ENCODE measurements at regions not wholly inside any gene's neighbourhood (a gene's known extent, or its start where the extent isn't known, plus 50 kb on each side); places are given as distances from the start of the nearest gene placed in this dataset.
"Not testable (repeated sequence)": the region's sequence is repeated elsewhere in the genome, so short reads cannot be mapped to it uniquely, and the experiment has no call there.

DNA sequence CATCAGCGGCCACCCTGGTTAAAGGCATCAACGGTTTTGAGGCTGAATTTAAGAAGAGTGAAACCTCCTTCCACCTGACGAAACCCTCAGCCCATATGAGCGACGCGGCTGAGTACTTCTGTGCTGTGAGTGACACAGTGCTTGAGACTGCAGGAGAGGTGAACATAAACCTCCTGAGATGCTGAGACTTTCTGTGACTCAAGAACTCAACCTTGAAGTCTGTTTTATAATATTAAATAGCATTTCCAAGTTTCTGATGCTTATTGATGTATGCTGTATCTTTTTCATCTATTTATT, 221.2 kb upstream of the OR4E1 start:
- not testable (repeated sequence) for DNase-seq (ENCODE audit: low read depth in 2 of 3, low spot score in 2 of 3)

DNA sequence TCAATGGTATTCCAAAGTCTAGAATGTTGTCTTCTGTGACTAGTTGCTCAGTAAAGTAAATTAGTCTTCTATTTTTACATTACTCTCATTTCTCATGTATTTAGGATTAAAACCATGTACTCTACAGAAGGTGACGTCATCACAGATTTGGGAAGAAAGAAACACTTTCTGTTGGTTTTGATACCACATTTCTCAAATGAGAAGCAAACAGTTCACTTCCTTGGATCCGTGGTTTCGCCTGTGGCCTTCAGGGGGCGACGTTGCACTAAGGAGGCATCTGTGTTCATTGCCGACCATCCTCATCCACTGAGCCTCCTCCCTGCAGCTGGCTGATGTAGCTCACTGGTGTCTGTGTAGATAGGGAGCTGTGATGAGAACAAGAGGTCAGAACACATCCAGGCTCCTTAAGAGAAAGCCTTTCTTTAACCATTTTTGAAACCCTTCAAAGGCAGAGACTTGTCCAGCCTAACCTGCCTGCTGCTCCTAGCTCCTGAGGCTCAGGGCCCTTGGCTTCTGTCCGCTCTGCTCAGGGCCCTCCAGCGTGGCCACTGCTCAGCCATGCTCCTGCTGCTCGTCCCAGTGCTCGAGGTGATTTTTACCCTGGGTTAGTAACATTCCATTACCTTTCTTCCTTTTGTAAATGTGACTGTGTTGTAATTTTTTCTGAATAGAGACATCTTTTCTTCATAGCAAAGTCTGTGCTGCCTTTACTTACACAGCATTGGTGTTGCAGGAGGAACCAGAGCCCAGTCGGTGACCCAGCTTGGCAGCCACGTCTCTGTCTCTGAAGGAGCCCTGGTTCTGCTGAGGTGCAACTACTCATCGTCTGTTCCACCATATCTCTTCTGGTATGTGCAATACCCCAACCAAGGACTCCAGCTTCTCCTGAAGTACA, 220.6 kb upstream of the OR4E1 start:
- peak in 2 of 3 donors; percentile 35 to 64 for DNase-seq (ENCODE audit: low read depth in 2 of 3, low spot score in 2 of 3)

DNA sequence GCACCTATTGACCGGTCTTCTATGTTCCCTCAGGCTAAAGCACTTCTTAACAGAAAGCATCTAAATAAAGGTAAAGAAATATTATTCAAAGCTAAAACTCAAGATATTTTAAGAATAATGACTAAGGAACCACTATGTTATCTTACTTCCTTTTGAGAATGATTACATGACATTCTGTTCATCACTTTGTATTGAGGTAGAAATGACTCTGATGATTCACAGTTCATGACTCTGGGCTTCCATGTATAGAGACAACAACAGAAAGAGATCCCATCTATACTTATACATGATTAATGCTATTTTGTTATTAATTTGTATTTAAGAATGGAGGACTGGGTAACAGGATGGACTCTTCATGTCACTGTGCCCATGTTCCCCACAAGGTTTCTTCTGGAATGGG, 218.3 kb upstream of the OR4E1 start:
- DNase-seq (ENCODE audit: low read depth in 2 of 3, low spot score in 2 of 3), result no peak

DNA sequence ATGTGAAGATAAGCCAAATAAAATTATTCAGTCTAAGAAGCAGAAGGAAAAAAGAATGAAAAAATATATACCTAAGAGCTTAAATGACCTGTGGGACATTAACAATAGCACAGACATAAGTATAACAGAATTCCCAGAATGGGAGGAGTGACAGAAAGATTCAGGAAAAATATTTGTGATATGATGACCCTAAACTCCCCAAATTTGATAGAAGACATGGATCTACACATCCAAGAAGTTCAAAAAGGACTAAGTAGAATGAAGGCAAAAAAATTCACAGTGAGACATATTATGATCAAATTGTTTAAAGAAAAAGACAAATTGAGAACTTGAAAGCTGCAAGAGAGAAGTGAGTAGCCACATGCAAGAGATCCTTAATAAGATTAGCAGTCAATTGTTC, 211.4 kb upstream of the OR4E1 start:
- DNase-seq (ENCODE audit: low read depth in 2 of 3, low spot score in 2 of 3), result no peak

DNA sequence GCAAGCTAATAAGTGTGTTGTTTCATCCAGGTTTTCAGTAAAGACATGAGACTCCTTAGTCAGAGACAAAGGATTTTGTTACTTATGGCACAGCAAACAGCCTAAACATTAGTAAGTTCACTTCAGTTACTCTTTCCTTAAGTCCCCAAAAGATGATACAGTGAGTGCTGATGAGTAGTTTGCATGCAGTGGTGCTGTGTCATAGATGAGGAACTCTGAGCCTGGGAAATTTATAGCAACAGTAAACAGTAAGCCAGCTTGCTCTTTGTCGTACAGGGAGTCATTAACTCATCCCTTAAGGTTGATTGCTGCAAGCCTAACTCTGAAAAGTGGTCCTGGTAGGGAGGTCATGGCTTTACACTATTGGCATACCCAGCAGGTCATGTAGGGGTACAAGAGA, 208.6 kb upstream of the OR4E1 start:
- DNase-seq (ENCODE audit: low read depth in 2 of 3, low spot score in 2 of 3), result no peak

DNA sequence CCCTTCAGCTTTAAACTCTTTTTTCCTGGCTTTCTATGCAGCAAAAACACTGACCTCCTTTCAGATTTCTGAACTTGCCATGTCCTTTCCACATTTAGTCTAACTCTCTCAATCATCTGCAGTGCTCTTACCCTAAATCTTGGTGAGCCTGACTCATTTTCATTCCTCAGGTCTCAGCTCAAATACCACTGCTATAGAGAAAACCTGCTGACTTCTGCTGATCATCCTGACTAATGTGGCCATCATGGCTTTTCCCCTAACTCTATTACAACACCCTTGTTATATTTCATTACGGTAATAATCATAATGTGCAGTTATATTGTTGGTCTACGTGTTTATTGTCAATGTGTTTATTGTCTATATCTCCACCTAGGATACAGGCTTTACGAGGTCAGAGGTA, 207.3 kb upstream of the OR4E1 start:
- no peak for DNase-seq (ENCODE audit: low read depth in 2 of 3, low spot score in 2 of 3)

DNA sequence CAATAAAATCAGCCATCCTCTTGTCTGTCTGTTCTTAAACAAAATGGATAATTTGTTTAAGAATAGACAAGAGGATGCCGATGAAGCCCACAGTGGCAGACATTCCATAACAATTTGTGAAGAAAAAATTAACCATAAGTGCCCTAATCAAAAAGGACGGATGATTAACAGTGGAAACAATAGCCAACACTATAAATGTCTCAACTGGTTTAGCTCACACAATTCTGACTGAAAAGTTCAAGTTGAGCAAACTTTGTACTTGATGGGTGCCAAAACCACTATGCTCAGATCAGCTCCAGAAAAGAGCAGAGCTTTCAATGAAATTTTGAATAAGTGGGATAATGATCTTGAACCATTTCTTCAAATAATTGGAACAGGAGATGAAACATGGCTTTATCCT, 202.2 kb upstream of the OR4E1 start:
- no peak for DNase-seq (ENCODE audit: low read depth in 2 of 3, low spot score in 2 of 3)

DNA sequence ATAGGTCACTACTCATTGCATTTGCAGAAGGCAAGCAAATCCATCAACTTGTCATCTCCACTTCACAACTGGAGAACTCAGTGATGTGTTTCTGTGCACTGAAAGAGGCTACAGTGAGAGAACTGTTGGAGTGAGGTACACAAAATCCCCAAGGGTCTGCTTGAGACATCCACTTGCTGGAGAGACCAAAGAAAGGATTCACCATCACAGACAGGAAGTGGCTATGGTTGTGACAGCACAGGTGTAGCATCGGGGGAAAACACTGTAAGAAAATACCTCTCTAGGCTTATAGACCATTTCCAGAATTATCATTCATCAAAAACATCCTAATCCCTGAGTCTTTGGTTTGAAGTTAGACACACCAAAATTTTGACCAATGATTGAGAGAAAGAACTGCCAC, 201.3 kb upstream of the OR4E1 start:
- DNase-seq (ENCODE audit: low read depth in 2 of 3, low spot score in 2 of 3), result no peak

DNA sequence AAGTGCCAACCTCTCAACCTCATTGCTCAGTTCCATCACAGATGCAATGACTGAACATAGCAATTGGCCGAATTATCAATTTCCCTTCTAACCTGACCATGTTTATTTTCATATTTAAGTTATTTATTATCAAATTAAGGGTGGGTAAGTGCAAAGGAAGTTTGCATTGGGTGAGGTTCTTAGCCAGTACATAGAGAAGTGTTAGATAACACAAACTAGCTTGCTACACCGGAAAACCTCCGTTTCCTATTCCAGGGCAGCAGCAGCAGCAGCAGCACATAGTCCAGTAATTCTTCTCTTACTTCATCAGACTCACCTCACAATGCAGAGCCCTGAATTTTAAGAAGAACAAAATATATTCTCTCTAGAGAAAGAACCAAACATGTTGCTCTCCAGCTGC, 200.5 kb upstream of the OR4E1 start:
- DNase-seq (ENCODE audit: low read depth in 2 of 3, low spot score in 2 of 3), result peak in 2 of 3 donors; percentile 45 to 72

DNA sequence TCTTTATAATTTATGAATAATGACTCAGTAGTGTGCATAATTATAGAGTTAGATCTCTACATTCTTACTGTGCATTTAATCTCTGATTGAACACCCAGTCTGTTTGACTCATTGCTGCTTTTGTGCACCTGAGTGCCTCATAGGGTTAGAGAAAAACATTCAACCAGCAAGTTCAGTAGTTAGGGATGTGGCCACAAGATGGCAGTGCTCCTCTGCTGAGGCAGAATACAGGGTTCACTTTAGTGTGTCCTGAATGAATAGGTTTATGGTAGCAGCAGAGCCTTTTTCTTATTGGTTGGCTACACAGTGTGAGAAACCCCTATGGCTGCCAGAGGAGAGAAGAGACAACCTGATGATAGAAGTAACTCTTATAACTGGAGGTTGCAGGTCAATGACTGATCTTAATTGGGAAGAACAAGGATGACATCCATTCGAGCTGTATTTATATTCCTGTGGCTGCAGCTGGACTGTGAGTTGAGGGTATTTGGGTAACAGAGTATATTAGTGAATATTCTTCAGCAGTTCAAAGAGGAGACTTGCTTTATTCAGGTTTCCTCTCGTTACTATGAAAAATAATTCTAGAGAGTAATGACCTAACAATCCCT, 194.9 kb upstream of the OR4E1 start:
- peak in 2 of 3 donors; percentile 70 to 85 for DNase-seq (ENCODE audit: low read depth in 2 of 3, low spot score in 2 of 3)

DNA sequence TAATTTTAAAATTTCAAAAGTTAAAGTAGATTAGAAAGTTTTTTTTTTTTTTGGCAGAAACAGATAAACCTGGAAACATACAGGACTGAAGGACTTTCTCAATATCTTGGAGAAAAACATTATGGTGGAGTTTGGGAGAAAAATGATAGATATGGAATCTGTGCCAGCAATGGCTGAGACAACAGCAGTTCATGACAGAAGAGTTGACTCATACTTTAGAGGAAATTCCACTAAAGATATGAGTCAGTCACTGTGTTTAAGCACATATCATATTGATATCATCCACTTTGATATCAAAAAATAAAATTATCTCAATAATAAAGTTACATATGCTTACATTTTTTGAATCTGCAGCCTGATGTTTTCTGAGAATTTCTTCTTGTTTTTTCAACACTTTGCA, 193.9 kb upstream of the OR4E1 start:
- no peak for DNase-seq (ENCODE audit: low read depth in 2 of 3, low spot score in 2 of 3)

DNA sequence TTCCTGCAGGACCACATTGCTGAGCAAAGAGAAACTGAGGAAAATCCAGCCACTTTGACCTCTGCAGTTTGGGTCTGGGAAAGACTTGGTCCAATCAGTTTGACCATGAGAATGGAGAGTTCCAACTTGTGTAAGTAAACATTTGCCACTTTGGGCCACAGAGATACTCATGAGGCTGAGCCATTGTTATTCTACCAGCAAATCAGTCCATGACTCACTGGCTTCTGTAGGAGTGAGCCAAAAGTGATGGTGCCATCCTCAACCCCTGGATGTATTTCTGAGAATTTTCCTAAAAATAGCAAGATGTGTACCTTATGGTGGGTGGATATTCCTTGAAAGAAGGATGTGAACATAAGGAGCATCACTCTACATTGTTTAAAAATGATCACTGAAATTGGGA, 192.9 kb upstream of the OR4E1 start:
- DNase-seq (ENCODE audit: low read depth in 2 of 3, low spot score in 2 of 3), result no peak

DNA sequence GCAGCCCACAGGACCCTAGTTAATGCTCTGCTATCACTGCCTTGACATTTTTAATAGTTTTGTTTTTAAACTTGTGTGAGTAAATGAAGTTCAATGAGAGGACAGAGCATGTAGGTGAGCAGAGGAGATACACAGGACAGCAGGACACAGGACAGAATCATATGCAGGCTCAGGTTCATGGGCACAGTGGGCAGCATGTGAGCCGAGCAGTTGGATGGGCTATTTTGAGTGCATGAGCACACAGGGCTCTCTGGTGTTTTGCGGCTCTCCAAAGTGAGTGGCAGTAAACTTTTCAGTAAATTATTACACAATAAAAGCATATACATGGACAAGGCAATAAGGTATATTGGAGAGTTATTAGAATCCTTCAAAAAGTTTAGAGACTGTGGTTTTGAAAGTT, 189.7 kb upstream of the OR4E1 start:
- DNase-seq (ENCODE audit: low read depth in 2 of 3, low spot score in 2 of 3), result no peak

DNA sequence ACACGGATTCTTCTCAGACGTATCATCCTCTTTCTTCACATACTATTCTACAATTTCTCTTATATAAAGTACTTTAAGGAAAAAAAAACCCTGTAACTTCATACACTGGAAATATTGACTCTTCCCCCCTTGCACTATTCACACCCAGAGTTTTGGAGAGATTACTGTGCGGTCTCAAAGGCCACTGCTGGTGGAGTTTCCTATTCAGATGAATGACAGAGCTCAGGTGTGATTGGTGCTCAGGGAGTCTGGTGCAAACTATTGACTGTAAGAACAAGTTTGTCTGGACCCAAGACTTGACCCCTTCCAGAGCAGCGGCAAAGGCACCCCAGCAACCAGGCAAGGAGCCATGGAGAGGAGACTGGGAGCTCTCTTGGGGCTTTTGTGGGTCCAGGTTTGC, 187.5 kb upstream of the OR4E1 start:
- no peak for DNase-seq (ENCODE audit: low read depth in 2 of 3, low spot score in 2 of 3)

DNA sequence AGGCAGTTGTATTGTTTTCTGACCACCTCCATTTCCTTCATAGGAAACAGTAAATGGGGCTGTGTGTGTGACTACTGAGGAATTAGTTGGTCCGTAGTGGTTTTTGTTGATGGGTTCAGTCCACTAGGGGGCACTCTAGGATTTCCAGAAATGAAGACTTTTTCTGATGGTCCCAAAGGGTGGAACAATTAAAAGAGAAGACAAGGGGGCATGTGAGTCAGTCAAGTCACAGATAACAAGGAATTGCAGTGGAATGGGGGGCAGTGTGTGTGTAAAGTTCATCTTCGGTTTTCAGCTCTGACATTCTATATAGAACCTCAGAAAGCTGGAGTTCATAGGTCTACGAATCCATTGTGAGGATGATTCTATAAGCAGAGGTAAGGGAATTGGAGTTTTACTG, 186.6 kb upstream of the OR4E1 start:
- DNase-seq (ENCODE audit: low read depth in 2 of 3, low spot score in 2 of 3), result peak in 2 of 3 donors; percentile 39 to 63

DNA sequence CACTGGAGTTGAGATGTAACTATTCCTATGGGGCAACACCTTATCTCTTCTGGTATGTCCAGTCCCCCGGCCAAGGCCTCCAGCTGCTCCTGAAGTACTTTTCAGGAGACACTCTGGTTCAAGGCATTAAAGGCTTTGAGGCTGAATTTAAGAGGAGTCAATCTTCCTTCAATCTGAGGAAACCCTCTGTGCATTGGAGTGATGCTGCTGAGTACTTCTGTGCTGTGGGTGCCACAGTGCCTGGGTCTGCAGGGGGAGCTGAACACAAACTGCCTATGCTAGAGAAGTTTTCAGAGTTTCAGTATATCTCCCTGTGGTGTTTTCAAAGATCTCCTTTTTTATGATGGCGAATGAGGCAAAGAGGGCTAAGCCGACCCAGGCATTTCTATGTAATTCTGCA, 179.2 kb upstream of the OR4E1 start:
- DNase-seq (ENCODE audit: low read depth in 2 of 3, low spot score in 2 of 3), result no peak

DNA sequence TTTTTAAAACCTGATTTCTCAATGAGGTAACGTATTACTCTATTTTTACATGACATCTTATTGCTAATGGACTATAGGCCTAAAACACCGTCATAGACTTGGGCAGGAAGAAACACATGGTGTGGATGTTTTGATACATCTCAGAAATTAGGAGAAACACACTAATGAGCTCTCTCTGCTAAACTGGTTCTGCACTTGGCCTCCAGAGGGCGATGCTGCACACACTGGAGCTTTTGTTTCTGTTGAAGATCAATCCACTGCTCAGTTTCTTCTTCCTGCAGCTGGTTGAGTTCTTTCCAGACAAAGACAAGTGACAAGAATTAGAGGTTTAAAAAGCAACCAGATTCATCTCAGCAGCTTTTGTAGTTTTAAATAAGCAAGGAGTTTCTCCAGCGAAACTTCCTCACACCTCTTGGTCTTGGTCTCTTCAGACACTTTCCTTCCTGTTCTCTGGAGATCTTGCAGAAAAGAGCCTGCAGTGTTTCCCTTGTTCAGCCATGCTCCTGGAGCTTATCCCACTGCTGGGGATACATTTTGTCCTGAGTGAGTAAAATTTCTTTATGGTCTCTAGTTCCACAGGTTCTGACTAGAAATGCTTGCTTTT, 178.5 kb upstream of the OR4E1 start:
- peak in 2 of 3 donors; percentile 71 to 78 for DNase-seq (ENCODE audit: low read depth in 2 of 3, low spot score in 2 of 3)

DNA sequence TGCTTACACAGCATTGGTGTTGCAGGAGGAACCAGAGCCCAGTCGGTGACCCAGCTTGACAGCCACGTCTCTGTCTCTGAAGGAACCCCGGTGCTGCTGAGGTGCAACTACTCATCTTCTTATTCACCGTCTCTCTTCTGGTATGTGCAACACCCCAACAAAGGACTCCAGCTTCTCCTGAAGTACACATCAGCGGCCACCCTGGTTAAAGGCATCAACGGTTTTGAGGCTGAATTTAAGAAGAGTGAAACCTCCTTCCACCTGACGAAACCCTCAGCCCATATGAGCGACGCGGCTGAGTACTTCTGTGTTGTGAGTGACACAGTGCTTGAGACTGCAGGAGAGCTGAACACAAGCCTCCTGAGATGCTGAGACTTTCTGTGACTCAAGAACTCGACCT, 173.3 kb upstream of the OR4E1 start:
- DNase-seq (ENCODE audit: low read depth in 2 of 3, low spot score in 2 of 3), result not testable (repeated sequence)

DNA sequence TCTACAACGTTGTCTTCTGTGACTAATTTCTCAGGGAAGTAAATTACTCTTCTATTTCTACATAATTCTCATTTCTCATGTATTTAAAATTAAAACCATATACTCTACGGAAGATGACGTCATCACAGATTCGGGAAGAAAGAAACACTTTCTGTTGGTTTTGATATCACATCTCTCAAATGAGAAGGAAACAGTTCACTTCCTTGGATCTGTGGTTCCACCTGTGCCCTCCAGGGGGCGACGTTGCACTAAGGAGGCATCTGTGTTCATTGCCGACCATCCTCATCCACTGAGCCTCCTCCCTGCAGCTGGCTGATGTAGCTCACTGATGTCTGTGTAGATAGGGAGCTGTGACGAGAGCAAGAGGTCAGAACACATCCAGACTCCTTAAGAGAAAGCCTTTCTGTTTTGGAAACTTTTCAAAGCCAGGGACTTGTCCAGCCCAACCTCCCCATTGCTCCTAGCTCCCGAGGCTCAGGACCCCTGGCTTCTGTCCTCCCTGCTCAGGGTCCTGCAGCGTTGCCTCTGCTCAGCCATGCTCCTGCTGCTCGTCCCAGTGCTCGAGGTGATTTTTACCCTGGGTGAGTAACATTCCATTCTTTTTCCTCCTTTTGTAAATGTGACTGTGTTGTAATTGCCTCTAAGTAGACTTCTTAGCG, 172.7 kb upstream of the OR4E1 start:
- DNase-seq (ENCODE audit: low read depth in 2 of 3, low spot score in 2 of 3), result peak in 2 of 3 donors; percentile 51 to 69

DNA sequence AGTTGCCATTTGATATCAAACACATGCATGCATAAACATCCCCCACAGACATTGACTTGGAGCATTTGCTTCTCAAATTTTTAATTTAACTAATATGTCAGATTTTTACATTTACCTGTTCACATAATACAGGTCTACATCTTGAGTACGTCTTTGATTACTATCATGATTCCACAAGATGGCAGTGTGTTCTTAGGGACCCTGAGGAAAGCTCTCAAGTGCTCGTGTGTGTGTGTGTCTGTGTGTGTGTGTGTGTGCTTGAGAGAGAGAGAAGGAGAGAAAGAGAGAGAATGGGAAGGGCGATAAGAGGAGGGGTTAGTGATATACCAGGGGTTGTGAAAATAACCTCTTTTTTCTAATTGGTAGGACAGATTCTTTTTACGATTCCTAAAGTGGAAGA, 167.1 kb upstream of the OR4E1 start:
- peak in 1 of 3 donors; percentile 47 for DNase-seq (ENCODE audit: low read depth in 2 of 3, low spot score in 2 of 3)

DNA sequence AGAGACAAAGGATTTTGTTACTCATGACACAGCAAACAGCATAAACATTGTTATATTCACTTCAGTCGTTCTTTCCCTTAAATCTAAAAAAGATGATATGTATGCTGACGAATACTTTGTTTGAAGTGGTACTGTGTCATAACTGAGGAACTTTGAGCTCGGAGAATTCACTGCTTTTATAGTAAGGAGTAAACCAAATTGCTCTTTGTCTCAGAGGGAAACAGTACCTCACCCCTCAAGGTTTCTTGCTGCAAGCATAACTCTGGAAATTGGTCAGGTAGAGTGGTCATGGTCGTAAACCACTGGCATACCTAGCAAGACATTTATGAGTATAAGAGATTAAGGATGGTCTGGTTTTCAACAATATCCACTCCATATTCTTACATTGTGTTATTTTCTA, 160.2 kb upstream of the OR4E1 start:
- DNase-seq (ENCODE audit: low read depth in 2 of 3, low spot score in 2 of 3), result no peak

DNA sequence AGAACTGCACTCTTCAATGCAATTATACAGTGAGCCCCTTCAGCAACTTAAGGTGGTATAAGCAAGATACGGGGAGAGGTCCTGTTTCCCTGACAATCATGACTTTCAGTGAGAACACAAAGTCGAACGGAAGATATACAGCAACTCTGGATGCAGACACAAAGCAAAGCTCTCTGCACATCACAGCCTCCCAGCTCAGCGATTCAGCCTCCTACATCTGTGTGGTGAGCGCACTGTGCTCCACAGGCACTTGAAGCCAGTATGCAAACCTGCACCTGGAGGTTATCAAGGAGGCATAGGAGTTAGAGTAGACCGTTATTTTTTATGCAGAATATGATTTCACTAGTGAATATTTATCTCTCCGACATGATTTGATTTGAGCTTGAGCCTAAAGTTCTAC, 152.2 kb upstream of the OR4E1 start:
- no peak for DNase-seq (ENCODE audit: low read depth in 2 of 3, low spot score in 2 of 3)

All from hematopoietic multipotent progenitor cell (in vitro differentiated cells).